ENCODE measurements at regions not wholly inside any gene's neighbourhood (a gene's known extent, or its start where the extent isn't known, plus 50 kb on each side); places are given as distances from the start of the nearest gene placed in this dataset.

DNA sequence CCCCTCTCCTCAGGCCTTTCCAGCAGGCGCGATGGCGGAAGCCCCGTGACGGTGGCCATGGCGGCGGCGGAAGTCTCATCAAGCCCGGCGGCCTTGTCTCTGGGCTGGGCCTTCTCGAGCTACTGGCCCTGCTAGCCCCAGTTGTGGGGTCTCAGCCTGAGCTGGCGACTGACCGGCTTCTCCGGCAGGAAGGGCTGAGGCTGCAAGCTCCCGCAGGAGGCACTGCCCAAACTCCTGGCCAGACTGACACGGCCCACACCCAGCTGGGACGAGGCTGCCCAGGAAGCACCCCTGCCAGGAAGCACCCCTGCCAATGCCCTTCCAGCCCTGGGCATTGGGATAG lies 88.5 kb upstream of the ANKH start:
- TF ChIP-seq, protein P1, sequence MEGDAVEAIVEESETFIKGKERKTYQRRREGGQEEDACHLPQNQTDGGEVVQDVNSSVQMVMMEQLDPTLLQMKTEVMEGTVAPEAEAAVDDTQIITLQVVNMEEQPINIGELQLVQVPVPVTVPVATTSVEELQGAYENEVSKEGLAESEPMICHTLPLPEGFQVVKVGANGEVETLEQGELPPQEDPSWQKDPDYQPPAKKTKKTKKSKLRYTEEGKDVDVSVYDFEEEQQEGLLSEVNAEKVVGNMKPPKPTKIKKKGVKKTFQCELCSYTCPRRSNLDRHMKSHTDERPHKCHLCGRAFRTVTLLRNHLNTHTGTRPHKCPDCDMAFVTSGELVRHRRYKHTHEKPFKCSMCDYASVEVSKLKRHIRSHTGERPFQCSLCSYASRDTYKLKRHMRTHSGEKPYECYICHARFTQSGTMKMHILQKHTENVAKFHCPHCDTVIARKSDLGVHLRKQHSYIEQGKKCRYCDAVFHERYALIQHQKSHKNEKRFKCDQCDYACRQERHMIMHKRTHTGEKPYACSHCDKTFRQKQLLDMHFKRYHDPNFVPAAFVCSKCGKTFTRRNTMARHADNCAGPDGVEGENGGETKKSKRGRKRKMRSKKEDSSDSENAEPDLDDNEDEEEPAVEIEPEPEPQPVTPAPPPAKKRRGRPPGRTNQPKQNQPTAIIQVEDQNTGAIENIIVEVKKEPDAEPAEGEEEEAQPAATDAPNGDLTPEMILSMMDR (IDR thresholded peaks at IDR 0.05) = no peak
- TF ChIP-seq POLR2A (IDR thresholded peaks at IDR 0.05) = no peak

All from testis (tissue), 2 donors.